GM23338 (cell line): ENCODE measurements at regions not wholly inside any gene's neighbourhood (a gene's known extent, or its start where the extent isn't known, plus 50 kb on each side); places are given as distances from the start of the nearest gene placed in this dataset.

Experiments used
- ATAC-seq: fragments of 200-7000 bp; cut with Tn5 transposase; 3 replicates; pipeline ENCODE4 v1.9.1; 2020
- DNase-seq: peaks from one replicate; pipeline ENCODE4 v3.0.0-alpha.2; 2015; ENCODE audit warnings: low spot score
- H2AFZ ChIP-seq: fragments of 200-600 bp; sonication (generic); 2 replicates; pipeline ENCODE4 v1.8.0; 2016; ENCODE audit warnings: antibody characterized with exemption, mild to moderate bottlenecking, moderate library complexity
- H3F3A ChIP-seq: fragments of 200-600 bp; sonication (generic); replicated peaks from 2 replicates; pipeline ENCODE4 v1.8.0; 2017; ENCODE audit warnings: antibody characterized with exemption, mixed run types, low read depth
- H3K27ac ChIP-seq: fragments of 200-600 bp; sonication (generic); 2 replicates; pipeline ENCODE4 v1.6.1; 2016; ENCODE audit warnings: low read depth
- H3K27me3 ChIP-seq: fragments of 200-600 bp; sonication (generic); 2 replicates; pipeline ENCODE4 v1.8.0; 2016; ENCODE audit warnings: mild to moderate bottlenecking, mixed run types, moderate library complexity; ENCODE audit not compliant: insufficient read depth
- H3K36me3 ChIP-seq: fragments of 200-600 bp; sonication (generic); 2 replicates; pipeline ENCODE4 v1.8.0; 2016; ENCODE audit warnings: mild to moderate bottlenecking; ENCODE audit not compliant: insufficient read depth
- H3K4me1 ChIP-seq: fragments of 200-600 bp; sonication (generic); 2 replicates; pipeline ENCODE4 v1.8.0; 2016; ENCODE audit warnings: mild to moderate bottlenecking, moderate library complexity; ENCODE audit not compliant: insufficient read depth
- H3K4me2 ChIP-seq: fragments of 200-600 bp; sonication (generic); 2 replicates; pipeline ENCODE4 v1.7.1; 2017; ENCODE audit warnings: mixed run types
- H3K4me3 ChIP-seq: fragments of 200-600 bp; sonication (generic); 2 replicates; pipeline ENCODE4 v1.6.1; 2016; ENCODE audit warnings: mixed run types
- H3K79me2 ChIP-seq: fragments of 200-600 bp; sonication (generic); replicated peaks from 2 replicates; pipeline ENCODE4 v1.8.0; 2017; ENCODE audit warnings: mild to moderate bottlenecking; ENCODE audit not compliant: insufficient read depth
- H3K9me2 ChIP-seq: fragments of 200-600 bp; sonication (generic); 2 replicates; pipeline ENCODE4 v1.8.0; 2017; ENCODE audit not compliant: insufficient read depth
- H4K20me1 ChIP-seq: fragments of 200-600 bp; sonication (generic); replicated peaks from 2 replicates; pipeline ENCODE4 v1.8.0; 2017; ENCODE audit warnings: mild to moderate bottlenecking; ENCODE audit not compliant: insufficient read depth
- H3K27ac Mint-ChIP-seq: 2 replicates; pipeline ENCODE4 v1.8.0; 2020; ENCODE audit warnings: inconsistent platforms, mild to moderate bottlenecking, moderate library complexity, mixed read lengths
- H3K27me3 Mint-ChIP-seq: 3 replicates; pipeline ENCODE4 v1.8.0; 2022; ENCODE audit warnings: low read depth, mild to moderate bottlenecking, moderate library complexity, mixed read lengths, inconsistent platforms; ENCODE audit not compliant: insufficient read depth, poor library complexity
- H3K36me3 Mint-ChIP-seq: 3 replicates; pipeline ENCODE4 v1.8.0; 2021; ENCODE audit warnings: low read depth, mild to moderate bottlenecking, inconsistent platforms, moderate library complexity, mixed read lengths
- H3K4me1 Mint-ChIP-seq: 3 replicates; pipeline ENCODE4 v1.8.0; 2020; ENCODE audit warnings: mild to moderate bottlenecking, inconsistent platforms, mixed read lengths
- H3K4me3 Mint-ChIP-seq: 3 replicates; pipeline ENCODE4 v1.8.0; 2021; ENCODE audit warnings: moderate library complexity, mild to moderate bottlenecking, inconsistent platforms, mixed read lengths
- H3K9me3 Mint-ChIP-seq: 3 replicates; pipeline ENCODE4 v1.8.0; 2020; ENCODE audit warnings: moderate library complexity, mild to moderate bottlenecking, inconsistent platforms, mixed read lengths
- CREB1 ChIP-seq: fragments of 250-450 bp; sonication (Bioruptor Pico); IDR thresholded peaks from 2 replicates; pipeline ENCODE4 v1.5.0; 2020; ENCODE audit warnings: low read depth, mild to moderate bottlenecking, moderate library complexity
- CTCF ChIP-seq, 2 experiments: fragments of 200-600 bp in 1 of 2; sonication (generic) in 1 of 2; conservative IDR thresholded peaks; 2 replicates each; pipeline versions ENCODE4 v1.5.1 to v1.6.1; 2016 to 2017; ENCODE audit warnings: antibody characterized with exemption in 2 of 2, low read depth in 2 of 2, mild to moderate bottlenecking in 2 of 2, moderate library complexity in 1 of 2
- ETS1 ChIP-seq: IDR thresholded peaks from 2 replicates; pipeline ENCODE4 v1.6.1; 2016; ENCODE audit warnings: antibody characterized with exemption
- EZH2 ChIP-seq: fragments of 200-600 bp; sonication (generic); IDR thresholded peaks from one replicate; pipeline ENCODE4 v1.8.0; 2017; ENCODE audit warnings: antibody characterized with exemption, mild to moderate bottlenecking, low read depth; ENCODE audit not compliant: unreplicated experiment
- EZH2phosphoT487 ChIP-seq: fragments of 200-600 bp; sonication (generic); IDR thresholded peaks from one replicate; pipeline ENCODE4 v1.8.1; 2018; ENCODE audit warnings: antibody characterized with exemption; ENCODE audit not compliant: unreplicated experiment
- JUNB ChIP-seq: IDR thresholded peaks from one replicate; pipeline ENCODE4 v1.6.1; 2016; ENCODE audit warnings: antibody characterized with exemption; ENCODE audit not compliant: unreplicated experiment
- NANOG ChIP-seq: IDR thresholded peaks from 2 replicates; pipeline ENCODE4 v1.6.1; 2016; ENCODE audit warnings: antibody characterized with exemption, borderline replicate concordance
- POLR2AphosphoS5 ChIP-seq: IDR thresholded peaks from 2 replicates; pipeline ENCODE4 v1.6.1; 2016; ENCODE audit warnings: antibody characterized with exemption, low read depth
- REST ChIP-seq: IDR thresholded peaks from one replicate; pipeline ENCODE4 v1.6.1; 2018; ENCODE audit warnings: antibody characterized with exemption; ENCODE audit not compliant: unreplicated experiment
- STAT1 ChIP-seq: IDR thresholded peaks from one replicate; pipeline ENCODE4 v1.6.1; 2016; ENCODE audit warnings: antibody characterized with exemption; ENCODE audit not compliant: unreplicated experiment
- ZNF114 ChIP-seq: fragments of 250-450 bp; sonication (Bioruptor Pico); IDR thresholded peaks from 2 replicates; pipeline ENCODE4 v1.5.0; 2020; ENCODE audit warnings: mild to moderate bottlenecking, moderate library complexity
- ZNF331 ChIP-seq: fragments of 250-450 bp; sonication (Bioruptor Pico); IDR thresholded peaks from 2 replicates; pipeline ENCODE4 v1.5.0; 2020; ENCODE audit warnings: low read depth, mild to moderate bottlenecking, moderate library complexity
- ZNF462 ChIP-seq: fragments of 250-450 bp; sonication (Bioruptor Pico); IDR thresholded peaks from 2 replicates; pipeline ENCODE4 v1.5.0; 2020; ENCODE audit warnings: mild to moderate bottlenecking, moderate library complexity

GRCh38 chr11:82559609-82560008, 174.1 kb downstream of the FAM181B start:
- Mint-ChIP-seq H3K27me3 (no peaks in the 10 kb centered on the region), H3K9me3 (peaks cover 5% of the 10 kb centered on the region; the same call in 2 of the 3 replicates), H3K36me3 (no peaks in the 10 kb centered on the region), H3K27ac (no peak overlapping the region), H3K4me1 (no peaks in the 10 kb centered on the region; the same call in 2 of the 3 replicates), H3K4me3 (no peak overlapping the region)
- DNase-seq, result no peak
- Histone ChIP-seq H3K4me3 (no peak overlapping the region), H3K27ac (no peak overlapping the region), H3K36me3 (no peaks in the 10 kb centered on the region), H3K4me2 (no peak overlapping the region), H3K79me2 (no peaks in the 10 kb centered on the region), H3K9me2 (no peaks in the 10 kb centered on the region), H3F3A (no peaks in the 10 kb centered on the region), H3K4me1 (peaks cover 3% of the 10 kb centered on the region; the same call in 1 of the 2 replicates), H4K20me1 (no peaks in the 10 kb centered on the region), H2AFZ (no peak overlapping the region), H3K27me3 (no peaks in the 10 kb centered on the region)
- TF ChIP-seq CREB1 (CRISPR knock-in tag) (no peak), ZNF331 (CRISPR knock-in tag) (no peak), ZNF462 (CRISPR knock-in tag) (no peak), NANOG (no peak), JUNB (no peak), POLR2AphosphoS5 (no peak), REST (no peak), EZH2phosphoT487 (no peak), CTCF (conservative IDR thresholded peaks at IDR 0.05; ENCODE audit: low read depth in 2 of 2) (no peak), ETS1 (no peak), EZH2 (no peak), ZNF114 (CRISPR knock-in tag) (no peak), STAT1 (no peak)
- no peak for ATAC-seq
